GM23338 (cell line): ENCODE measurements at regions not wholly inside any gene's neighbourhood (a gene's known extent, or its start where the extent isn't known, plus 50 kb on each side); places are given as distances from the start of the nearest gene placed in this dataset.

Source experiments
- ATAC-seq: fragments of 200-7000 bp; cut with Tn5 transposase; 3 replicates; pipeline ENCODE4 v1.9.1; 2020
- DNase-seq: peaks from one replicate; pipeline ENCODE4 v3.0.0-alpha.2; 2015; ENCODE audit warnings: low spot score
- H2AFZ ChIP-seq: fragments of 200-600 bp; sonication (generic); 2 replicates; pipeline ENCODE4 v1.8.0; 2016; ENCODE audit warnings: antibody characterized with exemption, mild to moderate bottlenecking, moderate library complexity
- H3F3A ChIP-seq: fragments of 200-600 bp; sonication (generic); replicated peaks from 2 replicates; pipeline ENCODE4 v1.8.0; 2017; ENCODE audit warnings: antibody characterized with exemption, mixed run types, low read depth
- H3K27ac ChIP-seq: fragments of 200-600 bp; sonication (generic); 2 replicates; pipeline ENCODE4 v1.6.1; 2016; ENCODE audit warnings: low read depth
- H3K27me3 ChIP-seq: fragments of 200-600 bp; sonication (generic); 2 replicates; pipeline ENCODE4 v1.8.0; 2016; ENCODE audit warnings: mild to moderate bottlenecking, mixed run types, moderate library complexity; ENCODE audit not compliant: insufficient read depth
- H3K36me3 ChIP-seq: fragments of 200-600 bp; sonication (generic); 2 replicates; pipeline ENCODE4 v1.8.0; 2016; ENCODE audit warnings: mild to moderate bottlenecking; ENCODE audit not compliant: insufficient read depth
- H3K4me1 ChIP-seq: fragments of 200-600 bp; sonication (generic); 2 replicates; pipeline ENCODE4 v1.8.0; 2016; ENCODE audit warnings: mild to moderate bottlenecking, moderate library complexity; ENCODE audit not compliant: insufficient read depth
- H3K4me2 ChIP-seq: fragments of 200-600 bp; sonication (generic); 2 replicates; pipeline ENCODE4 v1.7.1; 2017; ENCODE audit warnings: mixed run types
- H3K4me3 ChIP-seq: fragments of 200-600 bp; sonication (generic); 2 replicates; pipeline ENCODE4 v1.6.1; 2016; ENCODE audit warnings: mixed run types
- H3K79me2 ChIP-seq: fragments of 200-600 bp; sonication (generic); replicated peaks from 2 replicates; pipeline ENCODE4 v1.8.0; 2017; ENCODE audit warnings: mild to moderate bottlenecking; ENCODE audit not compliant: insufficient read depth
- H3K9me2 ChIP-seq: fragments of 200-600 bp; sonication (generic); 2 replicates; pipeline ENCODE4 v1.8.0; 2017; ENCODE audit not compliant: insufficient read depth
- H4K20me1 ChIP-seq: fragments of 200-600 bp; sonication (generic); replicated peaks from 2 replicates; pipeline ENCODE4 v1.8.0; 2017; ENCODE audit warnings: mild to moderate bottlenecking; ENCODE audit not compliant: insufficient read depth
- H3K27ac Mint-ChIP-seq: 2 replicates; pipeline ENCODE4 v1.8.0; 2020; ENCODE audit warnings: inconsistent platforms, mild to moderate bottlenecking, moderate library complexity, mixed read lengths
- H3K27me3 Mint-ChIP-seq: 3 replicates; pipeline ENCODE4 v1.8.0; 2022; ENCODE audit warnings: low read depth, mild to moderate bottlenecking, moderate library complexity, mixed read lengths, inconsistent platforms; ENCODE audit not compliant: insufficient read depth, poor library complexity
- H3K36me3 Mint-ChIP-seq: 3 replicates; pipeline ENCODE4 v1.8.0; 2021; ENCODE audit warnings: low read depth, mild to moderate bottlenecking, inconsistent platforms, moderate library complexity, mixed read lengths
- H3K4me1 Mint-ChIP-seq: 3 replicates; pipeline ENCODE4 v1.8.0; 2020; ENCODE audit warnings: mild to moderate bottlenecking, inconsistent platforms, mixed read lengths
- H3K4me3 Mint-ChIP-seq: 3 replicates; pipeline ENCODE4 v1.8.0; 2021; ENCODE audit warnings: moderate library complexity, mild to moderate bottlenecking, inconsistent platforms, mixed read lengths
- H3K9me3 Mint-ChIP-seq: 3 replicates; pipeline ENCODE4 v1.8.0; 2020; ENCODE audit warnings: moderate library complexity, mild to moderate bottlenecking, inconsistent platforms, mixed read lengths
- CREB1 ChIP-seq: fragments of 250-450 bp; sonication (Bioruptor Pico); IDR thresholded peaks from 2 replicates; pipeline ENCODE4 v1.5.0; 2020; ENCODE audit warnings: low read depth, mild to moderate bottlenecking, moderate library complexity
- CTCF ChIP-seq, 2 experiments: fragments of 200-600 bp in 1 of 2; sonication (generic) in 1 of 2; conservative IDR thresholded peaks; 2 replicates each; pipeline versions ENCODE4 v1.5.1 to v1.6.1; 2016 to 2017; ENCODE audit warnings: antibody characterized with exemption in 2 of 2, low read depth in 2 of 2, mild to moderate bottlenecking in 2 of 2, moderate library complexity in 1 of 2
- ETS1 ChIP-seq: IDR thresholded peaks from 2 replicates; pipeline ENCODE4 v1.6.1; 2016; ENCODE audit warnings: antibody characterized with exemption
- EZH2 ChIP-seq: fragments of 200-600 bp; sonication (generic); IDR thresholded peaks from one replicate; pipeline ENCODE4 v1.8.0; 2017; ENCODE audit warnings: antibody characterized with exemption, mild to moderate bottlenecking, low read depth; ENCODE audit not compliant: unreplicated experiment
- EZH2phosphoT487 ChIP-seq: fragments of 200-600 bp; sonication (generic); IDR thresholded peaks from one replicate; pipeline ENCODE4 v1.8.1; 2018; ENCODE audit warnings: antibody characterized with exemption; ENCODE audit not compliant: unreplicated experiment
- JUNB ChIP-seq: IDR thresholded peaks from one replicate; pipeline ENCODE4 v1.6.1; 2016; ENCODE audit warnings: antibody characterized with exemption; ENCODE audit not compliant: unreplicated experiment
- NANOG ChIP-seq: IDR thresholded peaks from 2 replicates; pipeline ENCODE4 v1.6.1; 2016; ENCODE audit warnings: antibody characterized with exemption, borderline replicate concordance
- POLR2AphosphoS5 ChIP-seq: IDR thresholded peaks from 2 replicates; pipeline ENCODE4 v1.6.1; 2016; ENCODE audit warnings: antibody characterized with exemption, low read depth
- REST ChIP-seq: IDR thresholded peaks from one replicate; pipeline ENCODE4 v1.6.1; 2018; ENCODE audit warnings: antibody characterized with exemption; ENCODE audit not compliant: unreplicated experiment
- STAT1 ChIP-seq: IDR thresholded peaks from one replicate; pipeline ENCODE4 v1.6.1; 2016; ENCODE audit warnings: antibody characterized with exemption; ENCODE audit not compliant: unreplicated experiment
- ZNF114 ChIP-seq: fragments of 250-450 bp; sonication (Bioruptor Pico); IDR thresholded peaks from 2 replicates; pipeline ENCODE4 v1.5.0; 2020; ENCODE audit warnings: mild to moderate bottlenecking, moderate library complexity
- ZNF331 ChIP-seq: fragments of 250-450 bp; sonication (Bioruptor Pico); IDR thresholded peaks from 2 replicates; pipeline ENCODE4 v1.5.0; 2020; ENCODE audit warnings: low read depth, mild to moderate bottlenecking, moderate library complexity
- ZNF462 ChIP-seq: fragments of 250-450 bp; sonication (Bioruptor Pico); IDR thresholded peaks from 2 replicates; pipeline ENCODE4 v1.5.0; 2020; ENCODE audit warnings: mild to moderate bottlenecking, moderate library complexity

- no peaks in the 10 kb centered on the region for H3K79me2 ChIP-seq
- Mint-ChIP-seq H3K4me1 (peaks cover 15% of the 10 kb centered on the region), H3K27ac (no peak overlapping the region), H3K9me3 (no peaks in the 10 kb centered on the region), H3K4me3 (no peak overlapping the region), H3K27me3 (no peaks in the 10 kb centered on the region), H3K36me3 (no peaks in the 10 kb centered on the region)
- no peaks in the 10 kb centered on the region for H3K27me3 ChIP-seq
- H3K36me3 ChIP-seq, result no peaks in the 10 kb centered on the region
- no peak for DNase-seq
- H4K20me1 ChIP-seq, result no peaks in the 10 kb centered on the region
- H3F3A ChIP-seq, result no peaks in the 10 kb centered on the region
- H2AFZ ChIP-seq, result no peak overlapping the region
- no peak for TF ChIP-seq REST
- TF ChIP-seq EZH2, result no peak
- TF ChIP-seq EZH2phosphoT487, result no peak
- TF ChIP-seq CREB1 (CRISPR knock-in tag), result no peak
- TF ChIP-seq ZNF114 (CRISPR knock-in tag), result no peak
- no peak for TF ChIP-seq ZNF462 (CRISPR knock-in tag)
- no peak for TF ChIP-seq ZNF331 (CRISPR knock-in tag)
- TF ChIP-seq CTCF (conservative IDR thresholded peaks at IDR 0.05; ENCODE audit: low read depth in 2 of 2), result no peak
- no peak for TF ChIP-seq POLR2AphosphoS5
- TF ChIP-seq NANOG, result no peak
- TF ChIP-seq ETS1, result no peak
- TF ChIP-seq JUNB, result no peak
- no peak for TF ChIP-seq STAT1
- H3K4me1 ChIP-seq, result peaks cover 8% of the 10 kb centered on the region
- ATAC-seq, result no peak
- H3K9me2 ChIP-seq, result no peaks in the 10 kb centered on the region
- H3K4me2 ChIP-seq, result no peak overlapping the region
- H3K27ac ChIP-seq, result no peak overlapping the region
- H3K4me3 ChIP-seq, result no peak overlapping the region
Measured at GRCh38 chr1:203404546-203404945, 53.6 kb upstream of the FMOD start.
